ENCODE measurements at regions not wholly inside any gene's neighbourhood (a gene's known extent, or its start where the extent isn't known, plus 50 kb on each side); places are given as distances from the start of the nearest gene placed in this dataset.

- Histone ChIP-seq H3K4me1 (ENCODE audit: control insufficient read depth, low read depth, low read length) (no peaks in the 10 kb centered on the region), H3K4me3 (ENCODE audit: low read length) (no peak overlapping the region), H3K36me3 (ENCODE audit: control insufficient read depth, low read depth, low read length) (no peaks in the 10 kb centered on the region), H3K9me3 (ENCODE audit: control insufficient read depth, low read depth, low read length) (no peaks in the 10 kb centered on the region), H3K27ac (ENCODE audit: low read length) (no peak overlapping the region), H3K9ac (ENCODE audit: low read length) (no peak overlapping the region), H3K27me3 (ENCODE audit: control insufficient read depth, insufficient read depth, low read length) (no peaks in the 10 kb centered on the region)
Measured at GRCh38 chr3:27869152-27869551, 147.0 kb upstream of the EOMES start.

- no peaks in the 10 kb centered on the region for H3K4me1 ChIP-seq (ENCODE audit: control insufficient read depth, low read depth, low read length)
- no peaks in the 10 kb centered on the region for H3K27me3 ChIP-seq (ENCODE audit: control insufficient read depth, insufficient read depth, low read length)
- H3K9me3 ChIP-seq (ENCODE audit: control insufficient read depth, low read depth, low read length) = no peaks in the 10 kb centered on the region
- H3K27ac ChIP-seq (ENCODE audit: low read length) = no peak overlapping the region
- H3K36me3 ChIP-seq (ENCODE audit: control insufficient read depth, low read depth, low read length) = no peaks in the 10 kb centered on the region
- no peak overlapping the region for H3K9ac ChIP-seq (ENCODE audit: low read length)
- no peak overlapping the region for H3K4me3 ChIP-seq (ENCODE audit: low read length)
Measured at GRCh38 chr3:27877061-27878013, 155.2 kb upstream of the EOMES start.

- H3K27me3 ChIP-seq (ENCODE audit: control insufficient read depth, insufficient read depth, low read length) = no peaks in the 10 kb centered on the region
- no peaks in the 10 kb centered on the region for H3K4me1 ChIP-seq (ENCODE audit: control insufficient read depth, low read depth, low read length)
- H3K9me3 ChIP-seq (ENCODE audit: control insufficient read depth, low read depth, low read length) = no peaks in the 10 kb centered on the region
- no peak overlapping the region for H3K4me3 ChIP-seq (ENCODE audit: low read length)
- H3K9ac ChIP-seq (ENCODE audit: low read length) = no peak overlapping the region
- no peaks in the 10 kb centered on the region for H3K36me3 ChIP-seq (ENCODE audit: control insufficient read depth, low read depth, low read length)
- no peak overlapping the region for H3K27ac ChIP-seq (ENCODE audit: low read length)
Measured at GRCh38 chr3:27878014-27878383, 155.9 kb upstream of the EOMES start.

- no peaks in the 10 kb centered on the region for H3K27me3 ChIP-seq (ENCODE audit: control insufficient read depth, insufficient read depth, low read length)
- peaks cover 19% of the 10 kb centered on the region for H3K4me1 ChIP-seq (ENCODE audit: control insufficient read depth, low read depth, low read length)
- no peaks in the 10 kb centered on the region for H3K9me3 ChIP-seq (ENCODE audit: control insufficient read depth, low read depth, low read length)
- no peaks in the 10 kb centered on the region for H3K36me3 ChIP-seq (ENCODE audit: control insufficient read depth, low read depth, low read length)
- H3K9ac ChIP-seq (ENCODE audit: low read length) = no peak overlapping the region
- no peak overlapping the region for H3K27ac ChIP-seq (ENCODE audit: low read length)
- H3K4me3 ChIP-seq (ENCODE audit: low read length) = no peak overlapping the region
Measured at GRCh38 chr3:27880969-27881892, 159.1 kb upstream of the EOMES start.

GRCh38 chr3:27883266-27883665, 161.1 kb upstream of the EOMES start:
- H3K27me3 ChIP-seq (ENCODE audit: control insufficient read depth, insufficient read depth, low read length) = no peaks in the 10 kb centered on the region
- no peak overlapping the region for H3K9ac ChIP-seq (ENCODE audit: low read length)

GRCh38 chr3:27885641-27886040, 163.5 kb upstream of the EOMES start:
- Histone ChIP-seq H3K27me3 (ENCODE audit: control insufficient read depth, insufficient read depth, low read length) (no peaks in the 10 kb centered on the region), H3K36me3 (ENCODE audit: control insufficient read depth, low read depth, low read length) (no peaks in the 10 kb centered on the region), H3K4me1 (ENCODE audit: control insufficient read depth, low read depth, low read length) (peaks cover 25% of the 10 kb centered on the region), H3K9me3 (ENCODE audit: control insufficient read depth, low read depth, low read length) (no peaks in the 10 kb centered on the region), H3K27ac (ENCODE audit: low read length) (no peak overlapping the region), H3K4me3 (ENCODE audit: low read length) (peak overlapping the region; percentile 26), H3K9ac (ENCODE audit: low read length) (no peak overlapping the region)

More at GRCh38 chr3:27883266-27883665, 161.1 kb upstream of the EOMES start:
- Histone ChIP-seq H3K36me3 (ENCODE audit: control insufficient read depth, low read depth, low read length) (no peaks in the 10 kb centered on the region), H3K4me1 (ENCODE audit: control insufficient read depth, low read depth, low read length) (peaks cover 25% of the 10 kb centered on the region), H3K4me3 (ENCODE audit: low read length) (no peak overlapping the region), H3K9me3 (ENCODE audit: control insufficient read depth, low read depth, low read length) (no peaks in the 10 kb centered on the region), H3K27ac (ENCODE audit: low read length) (no peak overlapping the region)

- Histone ChIP-seq H3K9me3 (ENCODE audit: control insufficient read depth, low read depth, low read length) (no peaks in the 10 kb centered on the region), H3K36me3 (ENCODE audit: control insufficient read depth, low read depth, low read length) (no peaks in the 10 kb centered on the region), H3K4me1 (ENCODE audit: control insufficient read depth, low read depth, low read length) (peaks cover 25% of the 10 kb centered on the region), H3K9ac (ENCODE audit: low read length) (no peak overlapping the region), H3K27me3 (ENCODE audit: control insufficient read depth, insufficient read depth, low read length) (no peaks in the 10 kb centered on the region), H3K27ac (ENCODE audit: low read length) (no peak overlapping the region), H3K4me3 (ENCODE audit: low read length) (no peak overlapping the region)
Measured at GRCh38 chr3:27888562-27888961, 166.4 kb upstream of the EOMES start.

GRCh38 chr3:27889745-27890144, 167.6 kb upstream of the EOMES start:
- Histone ChIP-seq H3K4me1 (ENCODE audit: control insufficient read depth, low read depth, low read length) (peaks cover 20% of the 10 kb centered on the region), H3K27me3 (ENCODE audit: control insufficient read depth, insufficient read depth, low read length) (no peaks in the 10 kb centered on the region), H3K9ac (ENCODE audit: low read length) (no peak overlapping the region)

GRCh38 chr3:27900316-27900715, 178.2 kb upstream of the EOMES start:
- H3K4me3 ChIP-seq (ENCODE audit: low read length) = no peak overlapping the region
- no peaks in the 10 kb centered on the region for H3K36me3 ChIP-seq (ENCODE audit: control insufficient read depth, low read depth, low read length)
- H3K9me3 ChIP-seq (ENCODE audit: control insufficient read depth, low read depth, low read length) = no peaks in the 10 kb centered on the region
- H3K9ac ChIP-seq (ENCODE audit: low read length) = no peak overlapping the region
- no peaks in the 10 kb centered on the region for H3K4me1 ChIP-seq (ENCODE audit: control insufficient read depth, low read depth, low read length)
- no peak overlapping the region for H3K27ac ChIP-seq (ENCODE audit: low read length)
- H3K27me3 ChIP-seq (ENCODE audit: control insufficient read depth, insufficient read depth, low read length) = no peaks in the 10 kb centered on the region

More at GRCh38 chr3:27889745-27890144, 167.6 kb upstream of the EOMES start:
- Histone ChIP-seq H3K36me3 (ENCODE audit: control insufficient read depth, low read depth, low read length) (no peaks in the 10 kb centered on the region), H3K9me3 (ENCODE audit: control insufficient read depth, low read depth, low read length) (no peaks in the 10 kb centered on the region), H3K27ac (ENCODE audit: low read length) (no peak overlapping the region), H3K4me3 (ENCODE audit: low read length) (no peak overlapping the region)

- Histone ChIP-seq H3K9ac (ENCODE audit: low read length) (no peak overlapping the region), H3K27ac (ENCODE audit: low read length) (no peak overlapping the region), H3K4me1 (ENCODE audit: control insufficient read depth, low read depth, low read length) (no peaks in the 10 kb centered on the region), H3K4me3 (ENCODE audit: low read length) (no peak overlapping the region), H3K36me3 (ENCODE audit: control insufficient read depth, low read depth, low read length) (no peaks in the 10 kb centered on the region), H3K9me3 (ENCODE audit: control insufficient read depth, low read depth, low read length) (no peaks in the 10 kb centered on the region), H3K27me3 (ENCODE audit: control insufficient read depth, insufficient read depth, low read length) (no peaks in the 10 kb centered on the region)
Measured at GRCh38 chr3:27903446-27903845, 181.3 kb upstream of the EOMES start.

- Histone ChIP-seq H3K4me3 (ENCODE audit: low read length) (no peak overlapping the region), H3K27me3 (ENCODE audit: control insufficient read depth, insufficient read depth, low read length) (no peaks in the 10 kb centered on the region), H3K9ac (ENCODE audit: low read length) (no peak overlapping the region), H3K4me1 (ENCODE audit: control insufficient read depth, low read depth, low read length) (no peaks in the 10 kb centered on the region), H3K9me3 (ENCODE audit: control insufficient read depth, low read depth, low read length) (no peaks in the 10 kb centered on the region), H3K36me3 (ENCODE audit: control insufficient read depth, low read depth, low read length) (no peaks in the 10 kb centered on the region), H3K27ac (ENCODE audit: low read length) (no peak overlapping the region)
Measured at GRCh38 chr3:27905625-27906024, 183.5 kb upstream of the EOMES start.

Data from iPS-18a (cell line).